HEK293 (cell line): ENCODE measurements at regions not wholly inside any gene's neighbourhood (a gene's known extent, or its start where the extent isn't known, plus 50 kb on each side); places are given as distances from the start of the nearest gene placed in this dataset.

Experiments
- CTCF ChIA-PET: fragments of 350-600 bp; formaldehyde crosslinking; extraction: SDS; loops from one replicate; lab custom pipeline; 2021; ENCODE audit warnings: antibody characterized with exemption; lab: Yijun Ruan, JAX
- POLR2A ChIA-PET: fragments of 300-600 bp; formaldehyde crosslinking; extraction: SDS; loops from one replicate; lab custom pipeline; 2020; ENCODE audit warnings: antibody characterized with exemption, inconsistent platforms; lab: Yijun Ruan, JAX
- H3K27ac ChIP-seq: fragments of 200-500 bp; sonication (Bioruptor generic); 2 replicates; pipeline ENCODE4 v1.5.1; 2014; ENCODE audit warnings: low read depth, low read length, control low read depth, inconsistent platforms; ENCODE audit errors: extremely low read depth
- H3K36me3 ChIP-seq, 2 experiments: fragments of 200-500 bp in 1 of 2; sonication (Bioruptor generic) in 1 of 2; 1 replicate in 1 of 2; 2 replicates in 1 of 2; pipeline ENCODE4 v1.5.1; 2014 to 2017; ENCODE audit warnings: inconsistent platforms in 2 of 2, low read length in 2 of 2; ENCODE audit not compliant: control insufficient read depth in 2 of 2, insufficient read depth in 1 of 2
- H3K4me1 ChIP-seq: fragments of 200-500 bp; sonication (Bioruptor generic); 2 replicates; pipeline ENCODE4 v1.5.1; 2014; ENCODE audit warnings: mild to moderate bottlenecking, low read length, inconsistent platforms; ENCODE audit not compliant: control insufficient read depth, insufficient read depth
- H3K4me3 ChIP-seq: 2 replicates; pipeline ENCODE4 v1.5.1; 2011; ENCODE audit warnings: low read depth, mild to moderate bottlenecking, control low read depth, low read length, moderate library complexity
- H3K9me3 ChIP-seq: fragments of 200-500 bp; sonication (Bioruptor generic); 2 replicates; pipeline ENCODE4 v1.5.1; 2014; ENCODE audit warnings: low read depth, low read length, inconsistent platforms; ENCODE audit not compliant: control insufficient read depth, insufficient read depth
- GLIS2 ChIP-seq: fragments of 450-650 bp; formaldehyde crosslinking; IDR thresholded peaks from 2 replicates; pipeline ENCODE4 v1.5.1; 2016; ENCODE audit warnings: missing biosample characterization, missing genetic modification characterization
- HOXC10 ChIP-seq: sonication (generic); formaldehyde crosslinking; IDR thresholded peaks from 2 replicates; pipeline ENCODE4 v1.8.1; 2023; ENCODE audit warnings: mild to moderate bottlenecking, missing genetic modification reagents
- KLF10 ChIP-seq: fragments of 450-650 bp; IDR thresholded peaks from 2 replicates; pipeline ENCODE4 v1.5.1; 2018; ENCODE audit warnings: missing biosample characterization, mild to moderate bottlenecking, missing genetic modification characterization
- MEIS1 ChIP-seq: sonication (generic); formaldehyde crosslinking; IDR thresholded peaks from 2 replicates; pipeline ENCODE4 v1.8.1; 2022; ENCODE audit warnings: missing genetic modification reagents, mild to moderate bottlenecking, borderline replicate concordance
- MYNN ChIP-seq: fragments of 450-650 bp; formaldehyde crosslinking; IDR thresholded peaks from 2 replicates; pipeline ENCODE4 v1.5.1; 2016; ENCODE audit warnings: missing biosample characterization, missing genetic modification characterization, borderline replicate concordance
- PRDM1 ChIP-seq: fragments of 450-650 bp; formaldehyde crosslinking; IDR thresholded peaks from 2 replicates; pipeline ENCODE4; 2016; ENCODE audit warnings: missing biosample characterization, missing genetic modification characterization
- TRIM28 ChIP-seq: IDR thresholded peaks from 2 replicates; pipeline ENCODE4 v1.6.1; 2011; ENCODE audit warnings: low read length, control low read depth, borderline replicate concordance
- ZFHX2 ChIP-seq: fragments of 450-650 bp; formaldehyde crosslinking; conservative IDR thresholded peaks from 2 replicates; pipeline ENCODE4 v1.5.1; 2016; ENCODE audit warnings: missing biosample characterization, missing genetic modification characterization
- ZFP41 ChIP-seq: fragments of 450-650 bp; formaldehyde crosslinking; IDR thresholded peaks from 2 replicates; pipeline ENCODE4 v1.5.1; 2016; ENCODE audit warnings: missing biosample characterization, missing genetic modification characterization, borderline replicate concordance
- ZNF174 ChIP-seq: fragments of 450-650 bp; formaldehyde crosslinking; IDR thresholded peaks from 2 replicates; pipeline ENCODE4 v1.5.0; 2017; ENCODE audit warnings: missing biosample characterization, mild to moderate bottlenecking, missing genetic modification characterization
- ZNF239 ChIP-seq: fragments of 450-650 bp; formaldehyde crosslinking; IDR thresholded peaks from 2 replicates; pipeline ENCODE4 v1.5.1; 2016; ENCODE audit warnings: missing biosample characterization, missing genetic modification characterization
- ZNF488 ChIP-seq: fragments of 450-650 bp; formaldehyde crosslinking; IDR thresholded peaks from 2 replicates; pipeline ENCODE4 v1.5.1; 2016; ENCODE audit warnings: missing biosample characterization, missing genetic modification characterization
- ZNF549 ChIP-seq: fragments of 450-650 bp; IDR thresholded peaks from 2 replicates; pipeline ENCODE4 v1.5.1; 2018; ENCODE audit warnings: missing biosample characterization, missing genetic modification characterization, mild to moderate bottlenecking, inconsistent platforms, moderate library complexity
- ZNF561 ChIP-seq: fragments of 450-650 bp; IDR thresholded peaks from 2 replicates; pipeline ENCODE4 v1.5.1; 2018; ENCODE audit warnings: missing biosample characterization, missing genetic modification characterization, borderline replicate concordance
- ZNF707 ChIP-seq: fragments of 450-650 bp; formaldehyde crosslinking; IDR thresholded peaks from 2 replicates; pipeline ENCODE4 v1.5.1; 2016; ENCODE audit warnings: missing biosample characterization, missing genetic modification characterization
- ZNF791 ChIP-seq: fragments of 450-650 bp; formaldehyde crosslinking; IDR thresholded peaks from 2 replicates; pipeline ENCODE4 v1.5.1; 2016; ENCODE audit warnings: missing biosample characterization, missing genetic modification characterization
- ZNF837 ChIP-seq: fragments of 450-650 bp; formaldehyde crosslinking; IDR thresholded peaks from 2 replicates; pipeline ENCODE4 v1.5.1; 2016; ENCODE audit warnings: missing biosample characterization, missing genetic modification characterization
- ZXDB ChIP-seq: fragments of 450-650 bp; formaldehyde crosslinking; IDR thresholded peaks from 2 replicates; pipeline ENCODE4 v1.5.1; 2016; ENCODE audit warnings: missing biosample characterization, missing genetic modification characterization
- TF ChIP-seq, protein P1 (sequence below): fragments of 450-650 bp; IDR thresholded peaks from 2 replicates; pipeline ENCODE4 v1.5.1; 2018; ENCODE audit warnings: missing biosample characterization, mild to moderate bottlenecking, missing genetic modification characterization
- TF ChIP-seq, protein P2 (sequence below): fragments of 450-650 bp; formaldehyde crosslinking; IDR thresholded peaks from 2 replicates; pipeline ENCODE4 v1.5.1; 2016; ENCODE audit warnings: missing biosample characterization, missing genetic modification characterization

GRCh38 chr6:98514796-98515195 lies 319.6 kb upstream of the POU3F2 start (continued):
- no peak for TF ChIP-seq GLIS2 (tag by site-specific recombination)
- TF ChIP-seq HOXC10, result no peak
- no peak for TF ChIP-seq ZNF239 (tag by site-specific recombination)
- no peak for TF ChIP-seq ZNF837
- TF ChIP-seq ZNF561 (tag by site-specific recombination), result no peak
- no peak for TF ChIP-seq ZXDB (tag by site-specific recombination)
- no peak for TF ChIP-seq MEIS1 (CRISPR knock-in tag)
- TF ChIP-seq ZNF174 (tag by site-specific recombination), result no peak
- TF ChIP-seq ZFHX2 (tag by site-specific recombination), result no peak

DNA sequence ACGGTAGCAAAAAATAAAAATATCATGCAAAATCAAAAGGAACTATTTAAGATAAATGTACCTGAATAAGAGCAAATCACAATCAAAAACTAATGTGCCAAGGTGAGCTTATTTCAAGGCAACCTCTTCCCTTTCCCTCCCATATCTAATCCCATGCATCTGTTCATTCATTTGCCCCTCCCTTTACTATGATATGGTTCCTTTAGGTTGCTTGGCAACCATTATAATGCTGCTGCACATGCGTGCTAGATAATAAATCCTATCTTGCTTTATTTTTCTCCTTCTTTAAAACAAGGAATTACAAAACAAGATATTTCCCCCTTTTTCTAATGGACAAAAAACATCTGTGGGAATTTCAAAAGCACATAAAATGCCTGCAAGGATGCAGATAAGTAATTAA lies 318.2 kb upstream of the POU3F2 start:
- no peak for TF ChIP-seq TRIM28
- Histone ChIP-seq H3K36me3 (no peaks in the 10 kb centered on the region), H3K4me1 (no peaks in the 10 kb centered on the region), H3K4me3 (no peak overlapping the region), H3K27ac (no peak overlapping the region), H3K9me3 (no peaks in the 10 kb centered on the region; the same call in 1 of the 2 replicates)
- CTCF ChIA-PET, result interaction anchor here (0.8 kb wide), 1 partner anchor 1075 kb away, joined by 4 read pairs; no protein-coding TSS in a partner anchor
- POLR2A ChIA-PET, result no interaction called here

- no peak overlapping the region for H3K4me3 ChIP-seq
- H3K36me3 ChIP-seq, result no peaks in the 10 kb centered on the region
- H3K4me1 ChIP-seq, result no peaks in the 10 kb centered on the region
- no peaks in the 10 kb centered on the region; the same call in 1 of the 2 replicates for H3K9me3 ChIP-seq
- ChIA-PET CTCF (interaction anchor here (0.6 to 0.8 kb wide), 3 partner anchors 8 to 1076 kb away, joined by 3 to 4 read pairs (median 4); no protein-coding TSS in a partner anchor), POLR2A (no interaction called here)
- no peak overlapping the region for H3K27ac ChIP-seq
- TF ChIP-seq ZNF707 (tag by site-specific recombination) (no peak), PRDM1 (tag by site-specific recombination) (no peak), ZFP41 (no peak), MYNN (tag by site-specific recombination) (no peak)
- TF ChIP-seq, protein P1, sequence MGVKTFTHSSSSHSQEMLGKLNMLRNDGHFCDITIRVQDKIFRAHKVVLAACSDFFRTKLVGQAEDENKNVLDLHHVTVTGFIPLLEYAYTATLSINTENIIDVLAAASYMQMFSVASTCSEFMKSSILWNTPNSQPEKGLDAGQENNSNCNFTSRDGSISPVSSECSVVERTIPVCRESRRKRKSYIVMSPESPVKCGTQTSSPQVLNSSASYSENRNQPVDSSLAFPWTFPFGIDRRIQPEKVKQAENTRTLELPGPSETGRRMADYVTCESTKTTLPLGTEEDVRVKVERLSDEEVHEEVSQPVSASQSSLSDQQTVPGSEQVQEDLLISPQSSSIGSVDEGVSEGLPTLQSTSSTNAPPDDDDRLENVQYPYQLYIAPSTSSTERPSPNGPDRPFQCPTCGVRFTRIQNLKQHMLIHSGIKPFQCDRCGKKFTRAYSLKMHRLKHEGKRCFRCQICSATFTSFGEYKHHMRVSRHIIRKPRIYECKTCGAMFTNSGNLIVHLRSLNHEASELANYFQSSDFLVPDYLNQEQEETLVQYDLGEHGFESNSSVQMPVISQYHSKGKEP (tag by site-specific recombination), result no peak
These were observed 317.5 kb upstream of the POU3F2 start for GRCh38 chr6:98516866-98517265.

- H3K4me3 ChIP-seq, result no peak overlapping the region
- H3K36me3 ChIP-seq, result no peaks in the 10 kb centered on the region
- POLR2A ChIA-PET, result no interaction called here
These were observed 308.5 kb upstream of the POU3F2 start for GRCh38 chr6:98525860-98526259.

GRCh38 chr6:98526465-98526864 lies 307.9 kb upstream of the POU3F2 start:
- no peak overlapping the region for H3K4me3 ChIP-seq
- ChIA-PET POLR2A (no interaction called here), CTCF (interaction anchor here (0.6 kb wide), 1 partner anchor 14 kb away, joined by 3 read pairs; no protein-coding TSS in a partner anchor)

More at GRCh38 chr6:98525860-98526259, 308.5 kb upstream of the POU3F2 start:
- H3K4me1 ChIP-seq, result no peaks in the 10 kb centered on the region
- no peaks in the 10 kb centered on the region for H3K9me3 ChIP-seq
- no peak for TF ChIP-seq KLF10 (tag by site-specific recombination)
- TF ChIP-seq HOXC10, result no peak
- no peak for TF ChIP-seq ZNF791 (tag by site-specific recombination)
- no peak for TF ChIP-seq ZNF549 (tag by site-specific recombination)
- CTCF ChIA-PET, result interaction anchor here (0.6 kb wide), 1 partner anchor 14 kb away, joined by 3 read pairs; no protein-coding TSS in a partner anchor
- H3K27ac ChIP-seq, result no peak overlapping the region

More at GRCh38 chr6:98526465-98526864, 307.9 kb upstream of the POU3F2 start:
- TF ChIP-seq, protein P2, sequence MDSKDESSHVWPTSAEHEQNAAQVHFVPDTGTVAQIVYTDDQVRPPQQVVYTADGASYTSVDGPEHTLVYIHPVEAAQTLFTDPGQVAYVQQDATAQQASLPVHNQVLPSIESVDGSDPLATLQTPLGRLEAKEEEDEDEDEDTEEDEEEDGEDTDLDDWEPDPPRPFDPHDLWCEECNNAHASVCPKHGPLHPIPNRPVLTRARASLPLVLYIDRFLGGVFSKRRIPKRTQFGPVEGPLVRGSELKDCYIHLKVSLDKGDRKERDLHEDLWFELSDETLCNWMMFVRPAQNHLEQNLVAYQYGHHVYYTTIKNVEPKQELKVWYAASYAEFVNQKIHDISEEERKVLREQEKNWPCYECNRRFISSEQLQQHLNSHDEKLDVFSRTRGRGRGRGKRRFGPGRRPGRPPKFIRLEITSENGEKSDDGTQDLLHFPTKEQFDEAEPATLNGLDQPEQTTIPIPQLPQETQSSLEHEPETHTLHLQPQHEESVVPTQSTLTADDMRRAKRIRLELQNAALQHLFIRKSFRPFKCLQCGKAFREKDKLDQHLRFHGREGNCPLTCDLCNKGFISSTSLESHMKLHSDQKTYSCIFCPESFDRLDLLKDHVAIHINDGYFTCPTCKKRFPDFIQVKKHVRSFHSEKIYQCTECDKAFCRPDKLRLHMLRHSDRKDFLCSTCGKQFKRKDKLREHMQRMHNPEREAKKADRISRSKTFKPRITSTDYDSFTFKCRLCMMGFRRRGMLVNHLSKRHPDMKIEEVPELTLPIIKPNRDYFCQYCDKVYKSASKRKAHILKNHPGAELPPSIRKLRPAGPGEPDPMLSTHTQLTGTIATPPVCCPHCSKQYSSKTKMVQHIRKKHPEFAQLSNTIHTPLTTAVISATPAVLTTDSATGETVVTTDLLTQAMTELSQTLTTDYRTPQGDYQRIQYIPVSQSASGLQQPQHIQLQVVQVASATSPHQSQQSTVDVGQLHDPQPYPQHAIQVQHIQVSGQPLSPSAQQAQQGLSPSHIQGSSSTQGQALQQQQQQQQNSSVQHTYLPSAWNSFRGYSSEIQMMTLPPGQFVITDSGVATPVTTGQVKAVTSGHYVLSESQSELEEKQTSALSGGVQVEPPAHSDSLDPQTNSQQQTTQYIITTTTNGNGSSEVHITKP, result no peak
- no peak for TF ChIP-seq ZNF488 (tag by site-specific recombination)
- TF ChIP-seq, all 188 proteins: peak for 0
- Histone ChIP-seq H3K9me3 (no peaks in the 10 kb centered on the region), H3K4me1 (no peaks in the 10 kb centered on the region), H3K27ac (no peak overlapping the region), H3K36me3 (no peaks in the 10 kb centered on the region)
